Mesenchymal stem cell (in vitro differentiated cells and primary cell): ENCODE measurements at regions not wholly inside any gene's neighbourhood (a gene's known extent, or its start where the extent isn't known, plus 50 kb on each side); places are given as distances from the start of the nearest gene placed in this dataset.

Experiments used
- DNase-seq: peaks from one replicate; pipeline ENCODE4 v3.0.0-alpha.2; 2013
- H2AFZ ChIP-seq: one replicate; pipeline ENCODE4 v1.6.1; 2013; ENCODE audit warnings: low read depth, mild to moderate bottlenecking, control low read depth, inconsistent platforms, low read length, moderate library complexity
- H2AK5ac ChIP-seq: 2 replicates; pipeline ENCODE4 v1.6.1; 2013; ENCODE audit warnings: low read length, moderate library complexity, mild to moderate bottlenecking, inconsistent platforms; ENCODE audit not compliant: severe bottlenecking
- H2BK120ac ChIP-seq: one replicate; pipeline ENCODE4 v1.6.1; 2013; ENCODE audit warnings: low read depth, mild to moderate bottlenecking, inconsistent platforms, low read length, moderate library complexity
- H2BK12ac ChIP-seq, 2 experiments: one replicate each; pipeline ENCODE4 v1.6.1; 2013; ENCODE audit warnings: inconsistent platforms in 2 of 2, low read length in 2 of 2, mild to moderate bottlenecking in 2 of 2, moderate library complexity in 2 of 2, control low read depth in 1 of 2
- H2BK15ac ChIP-seq: one replicate; pipeline ENCODE4 v1.6.1; 2013; ENCODE audit warnings: mild to moderate bottlenecking, low read depth, inconsistent platforms; ENCODE audit not compliant: poor library complexity, severe bottlenecking
- H2BK5ac ChIP-seq: 2 replicates; pipeline ENCODE4 v1.6.1; 2013; ENCODE audit warnings: low read depth, mild to moderate bottlenecking, low read length, control low read depth, inconsistent platforms; ENCODE audit not compliant: poor library complexity, severe bottlenecking
- H3K14ac ChIP-seq, 2 experiments: one replicate each; pipeline ENCODE4 v1.6.1; 2013; ENCODE audit warnings: inconsistent platforms in 2 of 2, low read length in 2 of 2, control low read depth in 1 of 2, mild to moderate bottlenecking in 1 of 2, moderate library complexity in 1 of 2
- H3K18ac ChIP-seq, 2 experiments: one replicate each; pipeline ENCODE4 v1.6.1; 2013; ENCODE audit warnings: inconsistent platforms in 2 of 2, low read length in 2 of 2, control low read depth in 1 of 2, low read depth in 1 of 2, mild to moderate bottlenecking in 1 of 2
- H3K23ac ChIP-seq, 2 experiments: one replicate each; pipeline ENCODE4 v1.6.1; 2013; ENCODE audit warnings: inconsistent platforms in 2 of 2, low read length in 2 of 2, mild to moderate bottlenecking in 2 of 2, moderate library complexity in 2 of 2, control low read depth in 1 of 2
- H3K27ac ChIP-seq: 2 replicates; pipeline ENCODE4 v1.5.1; 2013; ENCODE audit warnings: mild to moderate bottlenecking, moderate library complexity, low read length, control low read depth, inconsistent platforms; ENCODE audit not compliant: poor library complexity, severe bottlenecking
- H3K27me3 ChIP-seq, 2 experiments: 2 replicates each; pipeline versions ENCODE4 v1.6.1 to v1.7.0; 2013; ENCODE audit warnings: low read length in 2 of 2, mild to moderate bottlenecking in 2 of 2, moderate library complexity in 2 of 2, control low read depth in 1 of 2, inconsistent platforms in 1 of 2; ENCODE audit not compliant: control insufficient read depth in 1 of 2, insufficient read depth in 1 of 2
- H3K36me3 ChIP-seq, 2 experiments: 2 replicates each; pipeline versions ENCODE4 v1.6.1 to v1.7.0; 2013; ENCODE audit warnings: low read length in 2 of 2, control low read depth in 1 of 2, inconsistent platforms in 1 of 2, low read depth in 1 of 2, mild to moderate bottlenecking in 1 of 2; ENCODE audit not compliant: insufficient read depth in 2 of 2, control insufficient read depth in 1 of 2
- H3K4ac ChIP-seq, 2 experiments: one replicate each; pipeline ENCODE4 v1.6.1; 2013; ENCODE audit warnings: inconsistent platforms in 2 of 2, low read length in 2 of 2, mild to moderate bottlenecking in 2 of 2, moderate library complexity in 2 of 2, control low read depth in 1 of 2, low read depth in 1 of 2
- H3K4me1 ChIP-seq: 2 replicates; pipeline ENCODE4 v1.6.1; 2013; ENCODE audit warnings: low read depth, low read length, control low read depth; ENCODE audit not compliant: control insufficient read depth, insufficient read depth
- H3K4me2 ChIP-seq: 2 replicates; pipeline ENCODE4 v1.6.1; 2013; ENCODE audit warnings: low read length, mild to moderate bottlenecking, inconsistent platforms; ENCODE audit not compliant: poor library complexity, severe bottlenecking
- H3K4me3 ChIP-seq, 2 experiments: 2 replicates each; pipeline versions ENCODE4 v1.5.1 to v1.7.0; 2013; ENCODE audit warnings: low read length in 2 of 2, mild to moderate bottlenecking in 2 of 2, control low read depth in 1 of 2, low read depth in 1 of 2; ENCODE audit not compliant: insufficient read depth in 1 of 2
- H3K79me1 ChIP-seq: replicated peaks from 2 replicates; pipeline ENCODE4 v1.6.1; 2013; ENCODE audit warnings: mild to moderate bottlenecking, control low read depth, low read length, inconsistent platforms; ENCODE audit not compliant: poor library complexity, severe bottlenecking
- H3K9ac ChIP-seq: 2 replicates; pipeline ENCODE4 v1.7.0; 2013; ENCODE audit warnings: mild to moderate bottlenecking, low read length, moderate library complexity
- H3K9me3 ChIP-seq: 2 replicates; pipeline ENCODE4 v1.7.0; 2013; ENCODE audit warnings: mild to moderate bottlenecking, low read length; ENCODE audit not compliant: control insufficient read depth
- H4K8ac ChIP-seq: one replicate; pipeline ENCODE4 v1.6.1; 2013; ENCODE audit warnings: inconsistent platforms, mild to moderate bottlenecking, low read length, moderate library complexity
- H4K91ac ChIP-seq: one replicate; pipeline ENCODE4 v1.6.1; 2013; ENCODE audit warnings: mild to moderate bottlenecking, low read length, inconsistent platforms
- WGBS: methylation state at CpG from one replicate; pipeline ENCODE4 v1.1.7; 2013; ENCODE audit warnings: mixed read lengths; 5-methylcytosine and 5-hydroxymethylcytosine counted together

DNA sequence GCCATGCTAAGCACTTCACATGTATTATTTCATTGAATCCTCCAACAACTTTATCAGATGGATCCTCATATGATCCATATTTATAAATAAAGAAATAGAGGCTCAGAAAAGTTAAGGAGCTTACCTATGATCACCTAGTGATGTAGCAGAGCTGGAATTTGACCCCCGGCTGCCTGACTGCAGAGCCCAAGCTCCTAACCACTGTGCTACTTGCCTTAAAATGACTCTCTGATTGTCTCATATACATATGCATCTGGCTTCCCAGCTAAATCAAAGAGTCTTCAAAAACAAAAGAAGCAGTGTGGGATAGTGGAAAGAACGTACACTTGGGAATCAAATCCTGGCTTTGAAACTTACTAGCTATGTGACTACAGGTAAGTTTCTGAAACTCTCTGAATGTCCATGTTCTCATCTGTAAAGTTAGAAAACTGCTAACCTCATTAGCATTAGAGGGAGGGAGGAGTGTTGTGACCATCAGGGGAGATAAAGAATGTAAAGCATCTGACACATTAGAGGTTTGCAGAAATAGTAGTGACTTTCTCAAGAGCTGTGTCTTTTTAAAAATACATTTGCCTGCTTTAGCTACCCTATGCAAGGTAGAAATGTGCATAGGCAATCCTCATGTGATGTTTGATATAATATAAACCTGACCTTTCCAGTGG is 67.2 kb upstream of the BARHL2 start:
- Histone ChIP-seq H3K79me1 (no peaks in the 10 kb centered on the region), H4K8ac (no peak overlapping the region), H3K4ac (no peak overlapping the region), H3K4me1 (no peaks in the 10 kb centered on the region), H3K36me3 (no peaks in the 10 kb centered on the region), H3K18ac (no peak overlapping the region), H2BK5ac (no peak overlapping the region), H2BK12ac (no peak overlapping the region), H4K91ac (no peak overlapping the region), H2AFZ (no peak overlapping the region), H2BK120ac (no peak overlapping the region), H3K4me3 (no peak overlapping the region), H3K23ac (no peak overlapping the region), H3K9ac (no peak overlapping the region), H3K27me3 (peaks cover 0 to 3% of the 10 kb centered on the region in 2 experiments), H3K14ac (no peak overlapping the region), H2AK5ac (no peak overlapping the region), H3K4me2 (no peak overlapping the region), H3K27ac (no peak overlapping the region), H2BK15ac (no peak overlapping the region), H3K9me3 (no peaks in the 10 kb centered on the region)
- no peak for DNase-seq
- 75% methylated on average over 1 of the region's 2 CpGs for WGBS

DNA sequence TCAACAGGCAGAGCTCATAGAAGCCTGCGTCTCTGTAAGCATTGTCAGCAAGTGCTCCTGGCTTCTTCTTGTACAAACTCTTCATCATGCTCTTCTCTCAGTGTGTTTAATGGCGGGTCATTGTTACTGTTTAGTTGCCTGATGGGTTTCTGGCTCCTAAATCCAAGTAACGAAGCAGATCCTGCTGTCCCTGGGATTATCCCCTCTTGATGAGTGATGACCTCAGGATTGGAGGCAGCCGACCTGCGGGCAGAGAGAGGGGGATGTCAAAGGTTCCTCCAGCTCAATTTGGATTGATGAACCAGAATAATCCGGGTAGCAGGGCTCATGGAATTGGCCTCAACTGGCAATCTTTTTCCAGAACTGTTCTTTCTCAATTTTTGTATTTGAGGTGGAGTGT is 66.1 kb upstream of the BARHL2 start:
- Histone ChIP-seq H3K14ac (no peak overlapping the region), H2BK120ac (no peak overlapping the region), H3K9ac (no peak overlapping the region), H3K9me3 (no peaks in the 10 kb centered on the region), H3K4ac (no peak overlapping the region), H3K18ac (no peak overlapping the region), H2BK15ac (no peak overlapping the region), H3K4me1 (no peaks in the 10 kb centered on the region), H3K27ac (no peak overlapping the region), H2AFZ (no peak overlapping the region), H4K8ac (no peak overlapping the region), H3K79me1 (no peaks in the 10 kb centered on the region), H3K4me2 (no peak overlapping the region), H2BK12ac (no peak overlapping the region), H3K23ac (no peak overlapping the region), H3K4me3 (no peak overlapping the region), H2BK5ac (no peak overlapping the region), H2AK5ac (no peak overlapping the region), H3K27me3 (peaks cover 0 to 3% of the 10 kb centered on the region in 2 experiments), H4K91ac (no peak overlapping the region), H3K36me3 (no peaks in the 10 kb centered on the region)
- DNase-seq, result no peak
- WGBS, result 78% methylated on average over 5 of the region's 6 CpGs

DNA sequence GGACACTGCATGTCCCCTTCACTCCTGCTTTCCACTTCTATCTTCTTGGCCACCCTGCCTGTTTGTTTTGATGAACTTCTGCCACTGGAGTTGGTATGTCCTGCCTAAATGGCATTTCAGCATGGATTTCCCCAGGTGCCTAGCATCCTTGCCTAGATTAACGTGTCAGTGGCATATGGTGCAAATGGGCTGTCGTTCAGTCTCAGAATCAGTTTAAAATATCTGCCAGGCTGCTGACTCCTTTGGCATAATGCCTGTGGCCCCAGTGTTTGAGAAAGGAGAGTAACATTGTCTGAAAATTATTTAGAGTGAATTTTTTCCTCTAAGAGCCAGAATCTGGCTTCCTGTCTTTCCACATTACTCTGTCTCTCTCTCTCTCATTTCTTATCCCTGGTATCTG is 64.9 kb upstream of the BARHL2 start:
- Histone ChIP-seq H2BK12ac (no peak overlapping the region), H3K14ac (no peak overlapping the region), H2BK120ac (no peak overlapping the region)

DNA sequence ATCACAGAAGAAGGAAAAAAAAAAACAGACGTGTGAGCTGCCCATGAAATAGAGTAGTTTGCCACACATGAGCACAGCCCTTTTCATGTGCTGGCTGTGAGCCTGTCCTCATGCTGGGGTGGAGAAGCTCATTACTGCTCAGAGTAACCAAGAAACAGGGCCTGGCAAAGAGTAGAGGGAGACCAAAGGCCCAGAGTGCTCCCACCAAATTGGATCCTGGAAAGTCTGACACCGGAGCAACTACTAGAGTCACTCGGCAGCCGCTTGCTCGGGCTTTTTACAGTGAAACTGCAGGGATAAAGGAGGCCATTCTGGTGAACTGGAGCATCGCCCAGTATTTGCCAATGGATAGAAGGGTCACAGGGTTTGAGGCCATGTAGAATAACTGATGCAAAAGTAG is 64.4 kb upstream of the BARHL2 start:
- H3K27me3 ChIP-seq, result peaks cover 0 to 3% of the 10 kb centered on the region in 2 experiments
- H3K27ac ChIP-seq, result no peak overlapping the region
- no peak overlapping the region for H2AK5ac ChIP-seq
- no peaks in the 10 kb centered on the region for H3K79me1 ChIP-seq
- H3K23ac ChIP-seq, result no peak overlapping the region
- H2BK5ac ChIP-seq, result no peak overlapping the region
- H3K4me3 ChIP-seq, result no peak overlapping the region
- no peak overlapping the region for H3K4me2 ChIP-seq
- no peak for DNase-seq
- no peak overlapping the region for H3K18ac ChIP-seq
- H3K4me1 ChIP-seq, result no peaks in the 10 kb centered on the region
- H3K9me3 ChIP-seq, result no peaks in the 10 kb centered on the region
- H2BK12ac ChIP-seq, result no peak overlapping the region
- H4K8ac ChIP-seq, result no peak overlapping the region
- H3K36me3 ChIP-seq, result no peaks in the 10 kb centered on the region
- H3K9ac ChIP-seq, result no peak overlapping the region
- H3K14ac ChIP-seq, result no peak overlapping the region
- WGBS, result 68% methylated on average over 6 of the region's 6 CpGs
- no peak overlapping the region for H2AFZ ChIP-seq
- no peak overlapping the region for H2BK15ac ChIP-seq
- H4K91ac ChIP-seq, result no peak overlapping the region
- no peak overlapping the region for H3K4ac ChIP-seq
- H2BK120ac ChIP-seq, result no peak overlapping the region

More for the DNA sequence above, 64.9 kb upstream of the BARHL2 start:
- no peak overlapping the region for H3K27ac ChIP-seq
- no peaks in the 10 kb centered on the region for H3K36me3 ChIP-seq
- no peak overlapping the region for H2AFZ ChIP-seq
- DNase-seq, result no peak
- no peak overlapping the region for H3K4me2 ChIP-seq
- H3K4me3 ChIP-seq, result no peak overlapping the region
- H3K9me3 ChIP-seq, result no peaks in the 10 kb centered on the region
- H4K91ac ChIP-seq, result no peak overlapping the region
- no peak overlapping the region for H4K8ac ChIP-seq
- no peak overlapping the region for H3K4ac ChIP-seq
- 84% methylated on average over 2 of the region's 2 CpGs for WGBS
- H2BK5ac ChIP-seq, result no peak overlapping the region
- no peak overlapping the region for H3K23ac ChIP-seq
- no peaks in the 10 kb centered on the region for H3K79me1 ChIP-seq
- H3K4me1 ChIP-seq, result no peaks in the 10 kb centered on the region
- no peak overlapping the region for H3K18ac ChIP-seq
- H3K27me3 ChIP-seq, result peaks cover 0 to 3% of the 10 kb centered on the region in 2 experiments
- no peak overlapping the region for H3K9ac ChIP-seq
- no peak overlapping the region for H2BK15ac ChIP-seq
- H2AK5ac ChIP-seq, result no peak overlapping the region
